22Rv1 (cell line): ENCODE measurements at regions not wholly inside any gene's neighbourhood (a gene's known extent, or its start where the extent isn't known, plus 50 kb on each side); places are given as distances from the start of the nearest gene placed in this dataset.

Source experiments
- ZFX ChIP-seq: fragments of 450-650 bp; IDR thresholded peaks from 2 replicates; pipeline ENCODE4 v1.6.1; 2017; ENCODE audit warnings: antibody characterized with exemption, borderline replicate concordance
- TF ChIP-seq, protein P1 (sequence below): fragments of 450-650 bp; IDR thresholded peaks from 2 replicates; pipeline ENCODE4 v1.5.1; 2017; ENCODE audit warnings: mild to moderate bottlenecking

DNA sequence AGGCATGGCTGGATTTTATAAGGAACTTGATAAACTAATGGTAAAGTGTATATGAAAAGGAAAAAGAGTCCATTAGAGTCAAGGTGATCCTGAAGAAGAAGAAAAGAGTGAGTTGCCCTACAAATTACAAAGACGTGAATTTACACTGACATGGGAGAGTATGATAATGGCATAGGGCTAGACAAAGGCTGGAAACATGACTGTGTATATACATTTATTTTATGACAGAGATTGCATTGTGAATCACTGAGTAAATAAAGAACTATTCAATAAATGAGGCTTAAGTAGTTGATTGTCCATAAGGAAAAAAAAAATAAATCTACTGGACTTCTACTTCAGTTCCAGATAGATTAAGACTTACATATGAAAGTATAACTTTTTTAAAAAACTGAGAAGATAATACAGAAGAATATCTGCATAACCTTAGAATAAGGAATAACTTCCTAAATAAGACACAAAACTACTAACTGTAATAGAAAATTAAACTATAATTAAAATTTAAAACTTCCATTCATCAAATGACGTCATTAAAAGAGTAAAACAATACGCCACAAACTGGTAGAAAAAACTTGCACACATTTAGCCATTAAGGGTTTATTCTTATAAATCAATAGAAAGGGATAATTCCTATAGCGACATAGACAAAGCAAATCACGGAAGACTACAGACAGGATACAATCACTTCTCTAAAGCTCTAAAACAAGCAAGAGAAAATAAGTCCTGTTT, 278.5 kb downstream of the NOVA1 start:
- TF ChIP-seq, protein P1, sequence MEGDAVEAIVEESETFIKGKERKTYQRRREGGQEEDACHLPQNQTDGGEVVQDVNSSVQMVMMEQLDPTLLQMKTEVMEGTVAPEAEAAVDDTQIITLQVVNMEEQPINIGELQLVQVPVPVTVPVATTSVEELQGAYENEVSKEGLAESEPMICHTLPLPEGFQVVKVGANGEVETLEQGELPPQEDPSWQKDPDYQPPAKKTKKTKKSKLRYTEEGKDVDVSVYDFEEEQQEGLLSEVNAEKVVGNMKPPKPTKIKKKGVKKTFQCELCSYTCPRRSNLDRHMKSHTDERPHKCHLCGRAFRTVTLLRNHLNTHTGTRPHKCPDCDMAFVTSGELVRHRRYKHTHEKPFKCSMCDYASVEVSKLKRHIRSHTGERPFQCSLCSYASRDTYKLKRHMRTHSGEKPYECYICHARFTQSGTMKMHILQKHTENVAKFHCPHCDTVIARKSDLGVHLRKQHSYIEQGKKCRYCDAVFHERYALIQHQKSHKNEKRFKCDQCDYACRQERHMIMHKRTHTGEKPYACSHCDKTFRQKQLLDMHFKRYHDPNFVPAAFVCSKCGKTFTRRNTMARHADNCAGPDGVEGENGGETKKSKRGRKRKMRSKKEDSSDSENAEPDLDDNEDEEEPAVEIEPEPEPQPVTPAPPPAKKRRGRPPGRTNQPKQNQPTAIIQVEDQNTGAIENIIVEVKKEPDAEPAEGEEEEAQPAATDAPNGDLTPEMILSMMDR: no peak
- TF ChIP-seq ZFX: no peak
